ENCODE measurements at regions not wholly inside any gene's neighbourhood (a gene's known extent, or its start where the extent isn't known, plus 50 kb on each side); places are given as distances from the start of the nearest gene placed in this dataset.

DNA sequence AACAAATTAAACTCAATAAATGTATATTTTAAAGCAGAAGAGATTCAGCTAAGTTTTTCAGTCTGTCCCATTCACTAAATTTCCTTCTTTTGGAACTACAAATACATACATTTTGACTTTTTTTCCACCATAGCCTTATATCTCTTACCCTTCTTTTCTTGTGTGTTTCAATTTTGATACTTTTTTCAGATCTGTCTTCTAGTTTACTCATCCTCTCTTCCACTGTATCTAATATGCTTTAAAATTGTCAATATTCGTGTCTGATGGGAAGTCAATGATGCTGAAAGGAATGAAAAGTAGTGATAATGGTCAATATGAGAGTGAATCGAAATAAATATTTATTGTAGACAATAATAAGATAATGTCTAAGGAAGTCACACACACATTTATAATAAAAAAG, 332.3 kb upstream of the KIRREL3 start:
- DNase-seq = no peak
- H3K4me3 ChIP-seq = no peak overlapping the region
- H3K36me3 ChIP-seq = no peaks in the 10 kb centered on the region
- H3K27me3 ChIP-seq = no peaks in the 10 kb centered on the region
- no peaks in the 10 kb centered on the region for H3K9me3 ChIP-seq

DNA sequence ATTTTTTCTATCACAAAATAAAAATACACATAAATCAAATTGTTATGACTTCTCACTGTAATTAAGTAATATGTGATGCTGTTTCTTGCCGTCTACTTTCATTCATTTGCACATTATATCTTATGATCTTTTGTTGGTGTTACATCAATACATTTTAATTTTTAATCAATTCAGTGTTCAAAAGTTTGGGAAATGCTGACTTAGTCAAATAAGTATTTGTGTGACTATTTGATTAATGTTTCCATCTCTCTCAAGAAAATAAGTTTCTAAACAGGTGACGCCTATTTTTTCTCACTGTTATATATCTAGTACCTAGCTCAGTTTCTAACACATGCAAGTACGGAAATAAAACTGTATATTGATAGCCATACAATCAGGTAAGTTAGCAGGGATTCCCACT, 329.5 kb upstream of the KIRREL3 start:
- H3K9me3 ChIP-seq = no peaks in the 10 kb centered on the region
- no peak for DNase-seq
- no peak overlapping the region for H3K4me3 ChIP-seq
- no peaks in the 10 kb centered on the region; the same call in 1 of the 2 replicates for H3K27me3 ChIP-seq
- no peaks in the 10 kb centered on the region for H3K36me3 ChIP-seq

DNA sequence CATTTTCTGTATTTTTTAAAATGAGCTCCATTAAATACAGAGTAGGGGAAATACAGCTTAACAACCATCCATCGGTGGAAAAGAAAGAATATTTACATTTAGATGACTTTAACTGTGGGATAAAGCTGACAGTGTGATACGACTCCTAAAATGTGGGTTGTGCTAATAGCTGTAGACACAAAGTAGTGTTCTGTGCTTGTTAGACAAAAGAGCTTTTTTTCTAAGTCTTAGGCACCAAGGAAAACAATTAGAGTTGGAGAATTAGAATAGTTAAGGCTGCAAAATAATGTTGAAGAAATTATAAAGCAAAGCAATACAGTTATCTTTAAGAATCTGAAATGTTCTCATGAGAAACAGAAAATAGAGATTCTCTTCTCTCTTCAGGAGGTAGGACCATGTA, 307.7 kb upstream of the KIRREL3 start:
- peaks cover 24% of the 10 kb centered on the region for H3K27me3 ChIP-seq
- no peaks in the 10 kb centered on the region for H3K36me3 ChIP-seq
- no peak overlapping the region for H3K4me3 ChIP-seq
- DNase-seq = no peak
- no peaks in the 10 kb centered on the region for H3K9me3 ChIP-seq

DNA sequence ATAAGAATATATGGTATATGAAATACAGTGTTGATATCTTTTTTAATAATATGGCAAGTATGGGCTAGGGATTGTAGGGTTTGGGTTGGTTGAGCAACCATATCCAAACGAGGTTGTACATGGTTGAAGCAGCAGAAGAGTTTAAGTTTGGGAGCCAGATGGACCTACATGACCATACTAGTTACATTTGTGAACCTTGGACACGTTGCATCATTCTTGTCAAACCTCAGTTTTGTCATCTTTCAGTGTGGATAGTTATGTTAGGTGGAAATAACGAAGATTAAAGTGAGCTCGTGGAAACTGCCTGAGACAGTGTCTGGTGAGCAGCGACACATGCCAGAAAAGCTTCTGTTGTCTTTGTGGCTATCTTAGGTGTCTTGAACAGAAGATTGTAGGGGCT, 307.1 kb upstream of the KIRREL3 start:
- Histone ChIP-seq H3K4me3 (no peak overlapping the region), H3K27me3 (peaks cover 25% of the 10 kb centered on the region), H3K36me3 (no peaks in the 10 kb centered on the region), H3K9me3 (no peaks in the 10 kb centered on the region)
- no peak for DNase-seq

DNA sequence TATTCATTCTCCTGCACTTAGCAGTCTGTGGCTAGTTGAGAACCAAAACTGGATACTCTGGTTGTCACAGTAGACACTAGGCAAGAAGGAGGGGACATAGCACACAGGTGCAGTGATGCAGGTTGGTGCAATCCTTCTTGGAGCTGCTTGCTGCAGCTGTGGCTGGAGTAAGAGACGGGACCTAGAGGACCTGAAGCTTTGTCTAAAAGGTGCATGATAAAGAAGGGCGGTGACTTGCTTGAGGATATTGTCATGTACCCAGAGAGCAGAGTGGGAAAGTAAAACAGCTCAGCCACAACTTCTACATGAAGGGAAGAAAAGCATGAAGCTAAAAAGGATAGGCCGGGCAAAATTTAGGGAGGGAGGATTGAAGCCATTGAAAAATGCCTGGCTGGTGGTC, 304.1 kb upstream of the KIRREL3 start:
- Histone ChIP-seq H3K9me3 (no peaks in the 10 kb centered on the region), H3K4me3 (no peak overlapping the region), H3K27me3 (peaks cover 23% of the 10 kb centered on the region), H3K36me3 (no peaks in the 10 kb centered on the region)
- DNase-seq = no peak

DNA sequence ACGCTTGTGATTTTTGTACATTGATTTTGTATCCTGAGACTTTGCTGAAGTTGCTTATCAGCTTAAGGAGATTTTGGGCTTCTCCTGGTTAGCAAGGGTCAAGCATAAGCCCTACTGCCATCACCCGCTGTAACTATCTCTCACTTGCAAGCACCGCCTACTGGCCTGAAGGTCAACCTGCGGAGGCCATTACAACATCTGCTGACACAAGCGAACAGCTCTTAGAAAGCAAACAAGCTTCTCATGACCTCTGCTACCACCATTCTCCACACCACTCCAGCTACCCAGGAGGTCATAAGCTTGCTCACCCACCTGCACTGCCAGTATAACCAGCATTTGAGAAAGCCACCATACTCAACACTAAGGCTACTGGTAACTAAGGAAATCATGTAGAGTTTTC, 288.4 kb upstream of the KIRREL3 start:
- DNase-seq = no peak
- no peaks in the 10 kb centered on the region for H3K36me3 ChIP-seq
- peaks cover 7% of the 10 kb centered on the region; the same call in 1 of the 2 replicates for H3K9me3 ChIP-seq
- H3K27me3 ChIP-seq = no peaks in the 10 kb centered on the region
- no peak overlapping the region for H3K4me3 ChIP-seq

DNA sequence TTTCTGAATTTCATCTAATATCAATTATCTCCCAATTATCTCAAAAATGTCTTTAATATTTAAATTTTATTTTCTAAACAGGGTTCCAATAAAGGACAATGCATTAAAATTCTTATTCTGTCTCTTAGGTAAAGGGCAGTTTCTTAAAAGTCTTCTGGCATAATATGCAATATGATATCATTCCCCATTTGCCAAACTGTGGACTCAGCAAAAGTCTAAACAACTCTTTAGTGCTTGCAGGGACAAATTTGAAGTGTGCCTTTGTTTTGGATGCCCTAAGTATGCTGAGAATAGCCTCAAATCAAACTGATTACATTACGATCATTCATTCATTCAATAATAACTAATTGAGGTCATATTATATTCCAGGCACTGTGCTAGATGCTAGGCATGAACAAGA, 281.0 kb upstream of the KIRREL3 start:
- H3K27me3 ChIP-seq = peaks cover 6% of the 10 kb centered on the region; the same call in 1 of the 2 replicates
- H3K36me3 ChIP-seq = no peaks in the 10 kb centered on the region
- H3K4me3 ChIP-seq = no peak overlapping the region

DNA sequence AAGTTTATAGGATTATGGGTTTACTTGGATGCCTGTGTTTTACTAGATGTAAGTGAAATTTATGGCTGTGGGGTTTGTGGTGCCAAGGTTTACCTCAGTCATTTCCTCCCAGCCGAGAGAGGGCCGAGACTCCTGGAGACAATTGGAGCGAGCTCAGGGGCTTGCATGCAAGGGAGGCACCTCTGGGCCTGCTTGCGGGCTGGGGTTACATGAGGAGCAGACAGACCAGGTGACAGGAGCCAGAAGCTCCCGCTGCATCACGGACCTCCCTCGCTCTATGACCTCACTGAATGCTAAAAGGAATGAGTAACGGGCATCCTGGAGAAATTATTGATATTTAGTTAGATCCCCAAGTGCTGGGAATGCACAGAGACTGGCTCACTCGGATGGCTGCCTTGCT, 275.2 kb upstream of the KIRREL3 start:
- peak; percentile 27 for DNase-seq
- no peaks in the 10 kb centered on the region for H3K9me3 ChIP-seq

More for the DNA sequence above, 281.0 kb upstream of the KIRREL3 start:
- H3K9me3 ChIP-seq = no peaks in the 10 kb centered on the region
- DNase-seq = no peak

DNA sequence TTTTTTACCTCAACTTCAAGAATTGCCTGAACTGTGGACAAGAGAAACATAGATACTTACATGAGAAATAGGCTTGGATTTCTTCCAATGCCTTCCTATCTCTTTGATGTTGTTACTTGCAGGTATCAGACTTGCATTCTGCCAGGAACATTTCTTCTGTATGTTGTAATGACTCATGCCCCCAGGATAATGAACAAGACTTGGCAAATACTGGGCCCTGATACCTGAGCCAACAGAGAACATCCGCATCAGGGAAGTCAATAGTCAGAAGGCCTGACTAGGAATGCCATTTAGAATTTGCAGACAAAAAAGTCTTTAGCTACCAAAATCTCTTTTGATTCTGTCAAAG, 273.7 kb upstream of the KIRREL3 start:
- H3K9me3 ChIP-seq = no peaks in the 10 kb centered on the region
- H3K27me3 ChIP-seq = peaks cover 11% of the 10 kb centered on the region; the same call in 1 of the 2 replicates
- no peak overlapping the region for H3K4me3 ChIP-seq
- no peak for DNase-seq
- no peaks in the 10 kb centered on the region for H3K36me3 ChIP-seq

More for the DNA sequence above, 275.2 kb upstream of the KIRREL3 start:
- Histone ChIP-seq H3K36me3 (no peaks in the 10 kb centered on the region), H3K27me3 (peaks cover 8% of the 10 kb centered on the region; the same call in 1 of the 2 replicates), H3K4me3 (no peak overlapping the region)

DNA sequence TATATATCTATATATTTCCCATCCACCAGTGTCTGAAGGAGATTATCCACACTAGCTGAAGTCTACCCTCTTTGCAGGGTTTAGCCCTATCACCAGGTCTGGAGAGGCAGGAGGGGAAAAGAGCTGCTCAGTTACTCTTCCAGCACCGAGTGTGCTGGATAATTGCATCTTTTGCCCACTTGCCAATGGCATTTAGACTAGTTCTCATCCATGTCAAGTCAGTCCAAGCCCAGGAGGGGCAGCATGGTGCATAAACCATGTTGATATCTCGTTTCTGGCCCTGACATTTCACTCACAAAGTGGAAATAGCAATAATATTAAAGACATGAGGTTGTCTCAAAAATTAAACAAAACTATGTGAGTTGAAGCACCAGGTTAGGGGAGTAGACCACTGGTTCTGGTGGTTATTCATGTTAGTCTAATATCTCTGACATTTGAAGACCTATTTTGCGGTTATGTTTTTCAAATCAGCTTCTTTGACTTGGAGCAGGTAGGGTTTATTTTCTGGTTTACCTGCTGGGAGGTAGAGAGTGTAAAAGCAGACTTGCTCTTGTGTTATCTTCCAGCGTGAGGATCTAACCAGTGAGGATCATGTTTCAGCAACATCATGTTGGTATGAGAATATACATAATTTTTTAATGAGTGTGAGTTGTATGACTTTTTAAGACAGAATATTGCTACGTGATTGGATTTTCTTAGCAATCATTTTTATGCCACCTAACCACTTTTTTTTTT, 273.2 kb upstream of the KIRREL3 start:
- Histone ChIP-seq H3K27me3 (peaks cover 7% of the 10 kb centered on the region; the same call in 1 of the 2 replicates), H3K9me3 (no peaks in the 10 kb centered on the region), H3K36me3 (no peaks in the 10 kb centered on the region), H3K4me3 (no peak overlapping the region)
- DNase-seq = no peak

DNA sequence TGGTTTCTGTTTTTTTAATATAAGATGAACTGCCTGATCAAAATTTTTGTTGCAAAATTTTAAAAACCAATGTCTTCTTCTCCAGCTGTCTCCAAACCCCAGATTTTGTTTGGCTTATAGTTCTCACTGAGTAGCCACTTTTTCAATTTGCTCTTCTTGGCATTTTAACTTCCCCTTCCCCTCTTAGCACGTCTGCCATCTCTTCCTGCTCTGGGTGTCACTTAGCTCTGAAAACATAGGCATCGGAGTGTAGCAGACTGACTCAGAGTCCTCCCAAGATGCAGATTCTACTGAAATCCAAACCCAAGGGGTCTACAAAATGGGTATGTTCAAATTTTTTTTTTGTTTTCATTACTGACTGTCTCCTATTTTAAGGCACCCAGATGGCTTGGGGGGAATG, 270.3 kb upstream of the KIRREL3 start:
- peaks cover 7% of the 10 kb centered on the region; the same call in 1 of the 2 replicates for H3K27me3 ChIP-seq
- no peaks in the 10 kb centered on the region for H3K9me3 ChIP-seq
- no peak for DNase-seq
- no peak overlapping the region for H3K4me3 ChIP-seq
- no peaks in the 10 kb centered on the region for H3K36me3 ChIP-seq

DNA sequence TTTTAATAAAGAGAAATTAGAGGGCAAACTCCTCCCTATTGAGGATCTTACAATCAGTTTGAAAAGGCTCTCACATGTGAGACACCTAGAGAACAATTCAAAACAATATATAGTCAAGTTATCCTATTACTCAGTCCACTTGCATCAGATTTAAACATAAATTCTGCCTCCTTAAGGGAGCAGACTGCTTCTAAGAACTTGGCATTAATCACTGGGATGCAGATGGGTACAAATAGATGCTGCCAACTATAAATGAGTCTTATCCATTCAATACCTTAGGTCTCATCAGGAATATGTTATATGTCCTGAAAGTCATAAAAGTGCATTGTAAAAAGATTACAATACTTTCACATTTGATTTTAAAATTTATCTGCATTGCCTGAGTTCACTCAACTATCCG, 269.3 kb upstream of the KIRREL3 start:
- Histone ChIP-seq H3K4me3 (no peak overlapping the region), H3K27me3 (peaks cover 7% of the 10 kb centered on the region; the same call in 1 of the 2 replicates), H3K9me3 (no peaks in the 10 kb centered on the region), H3K36me3 (no peaks in the 10 kb centered on the region)
- DNase-seq = no peak

DNA sequence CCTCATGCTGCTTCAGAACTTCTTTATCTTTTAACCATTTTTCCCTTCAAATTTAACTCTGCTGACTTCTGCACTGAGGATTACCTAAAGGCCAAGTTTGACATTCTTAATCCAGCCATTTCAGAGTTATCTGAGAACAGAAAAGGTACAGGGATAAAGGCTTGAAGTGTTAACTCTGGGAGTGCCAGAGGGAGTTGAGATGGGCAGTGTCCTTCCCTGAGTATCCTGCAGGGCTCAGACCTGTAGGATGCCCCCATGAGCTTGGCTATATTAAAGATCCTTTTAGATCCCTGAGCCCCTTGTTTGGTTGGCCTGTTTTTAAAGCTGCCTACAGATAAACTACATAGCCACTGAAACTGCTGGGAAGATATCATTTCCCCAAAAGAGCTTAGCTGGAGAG, 268.4 kb upstream of the KIRREL3 start:
- Histone ChIP-seq H3K36me3 (no peaks in the 10 kb centered on the region), H3K4me3 (no peak overlapping the region), H3K27me3 (peaks cover 7% of the 10 kb centered on the region; the same call in 1 of the 2 replicates), H3K9me3 (no peaks in the 10 kb centered on the region)
- no peak for DNase-seq

DNA sequence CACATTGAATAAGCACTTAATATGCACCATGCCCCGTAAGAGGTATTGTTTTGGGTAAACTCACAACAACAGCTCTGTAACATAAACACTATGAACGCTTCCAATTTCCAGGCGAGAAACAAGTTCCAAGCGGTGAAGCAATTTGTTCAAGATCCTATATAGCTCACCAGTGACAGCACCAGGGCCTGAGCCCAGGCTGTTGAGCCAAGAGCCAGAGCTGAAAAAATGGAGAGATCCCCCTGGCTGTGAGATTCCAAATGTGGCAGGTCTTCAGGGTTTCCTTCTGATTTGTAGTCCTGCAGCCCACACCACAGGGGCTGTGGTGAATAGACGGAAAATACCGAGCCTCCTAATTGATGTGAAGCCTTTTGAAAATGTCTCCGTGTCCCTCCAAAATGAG, 268.0 kb upstream of the KIRREL3 start:
- Histone ChIP-seq H3K36me3 (no peaks in the 10 kb centered on the region), H3K4me3 (no peak overlapping the region), H3K9me3 (no peaks in the 10 kb centered on the region), H3K27me3 (peaks cover 7% of the 10 kb centered on the region; the same call in 1 of the 2 replicates)
- no peak for DNase-seq

DNA sequence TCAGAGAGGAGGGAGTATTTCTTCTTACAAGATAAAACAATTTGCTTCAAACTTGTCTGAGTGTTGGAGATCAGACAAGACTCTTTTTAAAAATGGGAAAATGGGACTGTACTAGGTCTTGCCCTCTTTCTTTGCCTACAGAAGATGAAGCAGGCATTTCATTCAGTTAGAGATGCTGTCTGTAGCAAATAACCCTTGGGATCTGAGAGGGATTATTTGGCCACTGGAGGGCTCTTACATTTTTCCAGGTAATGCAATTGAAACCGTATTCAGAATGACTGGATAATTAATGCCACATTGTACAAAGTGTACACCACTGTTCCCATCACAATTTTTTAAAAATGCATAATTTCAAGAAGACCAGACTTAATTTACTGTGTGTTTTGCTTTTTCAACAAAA, 258.5 kb upstream of the KIRREL3 start:
- Histone ChIP-seq H3K27me3 (peaks cover 4% of the 10 kb centered on the region), H3K4me3 (no peak overlapping the region), H3K9me3 (no peaks in the 10 kb centered on the region), H3K36me3 (no peaks in the 10 kb centered on the region)
- no peak for DNase-seq

DNA sequence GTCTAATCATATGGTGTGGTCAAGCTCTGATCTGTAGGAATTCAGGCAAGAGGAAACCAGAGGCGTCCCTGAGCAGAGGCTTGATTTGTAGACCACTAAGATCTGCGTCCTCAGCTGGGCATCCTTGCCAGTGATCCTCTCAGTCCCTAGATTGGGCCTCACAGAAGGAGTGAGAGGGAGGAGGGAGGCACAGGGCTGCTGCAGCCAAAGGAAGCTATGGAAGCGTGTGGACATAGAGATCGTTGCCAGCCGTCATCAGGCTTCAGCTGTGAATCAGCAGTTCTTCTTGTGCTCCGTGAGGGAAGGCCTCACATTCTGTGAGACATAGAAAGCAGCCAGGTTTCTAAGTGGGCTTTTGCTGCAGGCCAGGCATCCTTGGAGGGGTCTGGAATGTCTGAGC, 254.6 kb upstream of the KIRREL3 start:
- Histone ChIP-seq H3K9me3 (no peaks in the 10 kb centered on the region), H3K27me3 (no peaks in the 10 kb centered on the region; the same call in none of the 2 replicates), H3K4me3 (no peak overlapping the region), H3K36me3 (no peaks in the 10 kb centered on the region)
- no peak for DNase-seq

DNA sequence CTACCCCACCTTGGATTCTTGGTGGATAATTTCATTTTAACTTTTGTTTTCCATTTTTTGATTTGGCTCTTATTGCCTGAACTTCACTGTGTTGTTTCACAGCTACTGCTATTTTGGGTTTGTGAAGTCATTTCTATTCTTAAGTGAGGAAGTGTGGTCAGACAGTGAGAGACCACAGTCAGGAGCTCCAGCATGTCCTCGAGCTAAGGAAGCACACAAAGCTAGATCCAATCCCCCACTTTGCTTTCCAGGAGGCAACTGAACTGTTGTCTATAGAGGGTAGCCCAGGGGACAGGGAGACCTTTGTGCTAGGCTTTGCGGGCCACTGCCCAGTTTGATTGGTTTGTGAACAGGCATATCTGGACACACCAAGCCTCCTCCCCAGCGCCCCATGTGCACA, 251.8 kb upstream of the KIRREL3 start:
- H3K27me3 ChIP-seq = no peaks in the 10 kb centered on the region; the same call in none of the 2 replicates
- no peaks in the 10 kb centered on the region for H3K9me3 ChIP-seq
- no peak overlapping the region for H3K4me3 ChIP-seq
- H3K36me3 ChIP-seq = no peaks in the 10 kb centered on the region
- no peak for DNase-seq

DNA sequence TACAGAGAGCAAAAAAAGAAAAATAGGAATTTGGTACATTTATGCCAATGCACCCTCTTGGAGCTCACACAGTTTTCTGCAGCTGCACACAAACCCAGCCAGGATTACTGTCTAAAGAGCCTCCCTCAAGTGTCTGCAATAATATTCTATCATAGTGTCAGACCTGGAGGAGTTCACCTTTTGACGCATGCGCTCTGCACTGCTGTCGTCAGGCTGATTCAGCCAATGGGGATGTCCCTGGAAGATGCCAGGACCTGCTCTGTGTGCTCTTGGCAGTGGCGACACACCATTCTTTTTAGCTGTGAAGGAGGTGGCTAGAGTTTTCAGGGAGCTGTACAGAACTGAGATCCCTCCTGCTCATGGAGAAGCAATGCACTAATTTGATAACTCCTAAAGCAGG, 249.0 kb upstream of the KIRREL3 start:
- Histone ChIP-seq H3K36me3 (no peaks in the 10 kb centered on the region), H3K4me3 (no peak overlapping the region), H3K27me3 (peaks cover 2% of the 10 kb centered on the region), H3K9me3 (no peaks in the 10 kb centered on the region)
- DNase-seq = no peak

All from MG63 (cell line).